Heart right ventricle (tissue), 16 donors: ENCODE measurements at regions not wholly inside any gene's neighbourhood (a gene's known extent, or its start where the extent isn't known, plus 50 kb on each side); places are given as distances from the start of the nearest gene placed in this dataset.

Experiments used
- ATAC-seq, 8 donors: fragments of 200-7000 bp; cut with Tn5 transposase; one replicate each; pipeline ENCODE4 v1.9.1; 2020; ENCODE audit warnings: mild to moderate bottlenecking in 8 of 8, moderate library complexity in 8 of 8, moderate number of reproducible peaks in 1 of 8
- DNase-seq, 2 donors: peaks; one replicate each; pipeline ENCODE4 v3.0.0-alpha.2; 2020
- H3K27ac ChIP-seq, 10 donors: fragments of 200-600 bp; sonication (generic) in 2 of 10; one replicate each; pipeline versions ENCODE4 v1.5.0 to v1.8.0; 2020 to 2022; ENCODE audit warnings: mild to moderate bottlenecking in 3 of 10
- H3K27me3 ChIP-seq, 7 donors: fragments of 200-600 bp; one replicate each; pipeline ENCODE4 v1.8.0; 2021 to 2022; ENCODE audit warnings: mild to moderate bottlenecking in 2 of 7
- H3K36me3 ChIP-seq, 9 donors: fragments of 200-600 bp; sonication (generic) in 1 of 9; one replicate each; pipeline versions ENCODE4 v1.5.0 to v1.8.0; 2020 to 2022; ENCODE audit warnings: mild to moderate bottlenecking in 2 of 9
- H3K4me1 ChIP-seq, 9 donors: fragments of 200-600 bp; sonication (generic) in 1 of 9; one replicate each; pipeline versions ENCODE4 v1.5.0 to v1.8.0; 2020 to 2022; ENCODE audit warnings: mild to moderate bottlenecking in 4 of 9
- H3K4me3 ChIP-seq, 10 donors: fragments of 200-600 bp; sonication (generic) in 2 of 10; one replicate each; pipeline versions ENCODE4 v1.5.0 to v1.8.0; 2020 to 2022; ENCODE audit warnings: mild to moderate bottlenecking in 7 of 10, moderate library complexity in 2 of 10
- H3K9me3 ChIP-seq, 11 donors: fragments of 200-600 bp in 10 of 11; sonication (generic) in 2 of 11; one replicate each; pipeline versions ENCODE4 v1.5.0 to v1.8.0; 2013 to 2022; ENCODE audit warnings: mild to moderate bottlenecking in 2 of 11, control low read depth in 1 of 11, moderate library complexity in 1 of 11
- WGBS, 2 donors: extraction: QIAGEN DNeasy Blood & Tissue Kit; methylation state at CpG; one replicate each; pipeline ENCODE4 v1.1.7; 2013; ENCODE audit warnings: inconsistent platforms in 1 of 2; 5-methylcytosine and 5-hydroxymethylcytosine counted together
- intact Hi-C, 10 donors: fragments of 100-400 bp; cut with DNase I; formaldehyde crosslinking; loops; one replicate each; pipeline versions ENCODE4 v1.11.1 to v1.14.2; 2022
- TF ChIP-seq, protein P1 (sequence below), 9 donors: fragments of 200-600 bp; sonication (generic) in 2 of 9; IDR thresholded peaks; one replicate each; pipeline versions ENCODE4 v1.5.0 to v1.8.0; 2021 to 2022; ENCODE audit warnings: antibody characterized with exemption in 9 of 9, mild to moderate bottlenecking in 5 of 9, moderate library complexity in 1 of 9
- donor health status: Arrhythmogenic right ventricular cardiomyopathy.
- donor health status: ischemic (EF 13 %, LVEDD 7.1; RV severe dilation, severe dysfunction).
- donor health status: healthy with polysubstance abuse.
- donor health status: DM: no; HTN: yes; CAD: no.
- donor health status: DM: no; HTN: no; CAD: no.
- donor health status: ischemic (EF 25% LVEDD 6.9; RV normal size, moderate dysfunction).
- donor health status: ischemic (EF 25% LVEDD 5.7; RV mildly dilated, moderate dysfunction).
- donor health status: healthy.
- donor health status: DM: yes; HTN: yes; CAD: no.
- donor health status: Ischemic cardiomyopathy.
- donor health status: ischemic (EF 35%, LVEDD 5.7; RV mildly dilated, moderate dysfunction).
- donor health status: nonischemic (EF 11% LVEDD 7.7; RV severe dilation, severe dysfunction).
- donor health status: DM: yes; HTN: yes; CAD: no.
- donor health status: PGD.
- donor health status: ischemic (EF 29% LVEDD 5.4; RV normal size, mild dysfunction).
- donor health status: nonischemic (EF 23%, LVEDD 6.1; RV moderate dilation, normal function).

DNA sequence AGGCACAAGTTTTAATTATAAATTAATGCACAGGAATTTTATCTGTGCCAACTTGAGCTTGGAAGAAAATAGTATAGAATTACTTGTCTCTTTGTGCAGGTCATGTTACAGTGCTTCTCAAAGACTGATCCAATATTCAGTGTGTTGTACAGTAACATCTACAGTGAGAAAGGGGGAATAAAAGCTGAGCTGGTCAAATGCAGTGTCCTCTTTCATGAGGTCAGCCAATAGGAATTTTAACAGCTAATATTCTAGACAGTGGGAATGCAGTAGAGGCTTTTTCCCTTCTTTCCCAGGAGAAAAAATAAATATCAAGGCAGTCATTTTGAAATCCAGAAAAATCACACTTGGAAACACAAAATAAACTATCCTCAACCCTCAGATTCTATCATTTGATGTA is 95.7 kb upstream of the ITGA1 start:
- ATAC-seq, result peak in 2 of 8 donors; percentile 26 to 34
- Histone ChIP-seq H3K4me3 (no peak overlapping the region), H3K9me3 (no peaks in the 10 kb centered on the region)

DNA sequence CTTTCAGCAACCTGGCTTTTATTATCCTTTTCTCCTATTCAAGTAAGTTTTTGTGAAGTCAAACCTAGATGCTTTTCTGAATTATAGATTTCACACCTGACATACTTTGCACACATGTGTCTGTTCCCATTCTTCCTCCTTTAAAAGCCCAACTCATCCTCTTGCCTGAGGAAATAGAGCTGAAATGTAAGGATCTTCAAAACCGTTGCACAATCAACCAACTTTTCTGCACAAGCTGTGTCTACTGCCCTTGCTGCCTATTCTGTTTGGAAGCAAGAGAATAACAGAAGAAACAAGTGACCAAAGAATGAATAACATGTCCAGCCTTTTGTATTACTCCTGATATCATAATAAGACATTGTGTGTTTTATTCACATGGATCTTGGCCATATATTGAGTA is 95.1 kb upstream of the ITGA1 start:
- no peaks in the 10 kb centered on the region for H3K27me3 ChIP-seq
- H3K4me3 ChIP-seq, result no peak overlapping the region
- H3K36me3 ChIP-seq, result no peaks in the 10 kb centered on the region
- H3K4me1 ChIP-seq, result peaks cover 0 to 64% (median 26%) of the 10 kb centered on the region in 9 donors
- TF ChIP-seq, protein P1, sequence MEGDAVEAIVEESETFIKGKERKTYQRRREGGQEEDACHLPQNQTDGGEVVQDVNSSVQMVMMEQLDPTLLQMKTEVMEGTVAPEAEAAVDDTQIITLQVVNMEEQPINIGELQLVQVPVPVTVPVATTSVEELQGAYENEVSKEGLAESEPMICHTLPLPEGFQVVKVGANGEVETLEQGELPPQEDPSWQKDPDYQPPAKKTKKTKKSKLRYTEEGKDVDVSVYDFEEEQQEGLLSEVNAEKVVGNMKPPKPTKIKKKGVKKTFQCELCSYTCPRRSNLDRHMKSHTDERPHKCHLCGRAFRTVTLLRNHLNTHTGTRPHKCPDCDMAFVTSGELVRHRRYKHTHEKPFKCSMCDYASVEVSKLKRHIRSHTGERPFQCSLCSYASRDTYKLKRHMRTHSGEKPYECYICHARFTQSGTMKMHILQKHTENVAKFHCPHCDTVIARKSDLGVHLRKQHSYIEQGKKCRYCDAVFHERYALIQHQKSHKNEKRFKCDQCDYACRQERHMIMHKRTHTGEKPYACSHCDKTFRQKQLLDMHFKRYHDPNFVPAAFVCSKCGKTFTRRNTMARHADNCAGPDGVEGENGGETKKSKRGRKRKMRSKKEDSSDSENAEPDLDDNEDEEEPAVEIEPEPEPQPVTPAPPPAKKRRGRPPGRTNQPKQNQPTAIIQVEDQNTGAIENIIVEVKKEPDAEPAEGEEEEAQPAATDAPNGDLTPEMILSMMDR (IDR thresholded peaks at IDR 0.05), result no peak
- no peaks in the 10 kb centered on the region for H3K9me3 ChIP-seq
- WGBS, 2 donors, result 37 to 52% methylated on average over 1 of the region's 1 CpG
- no peak for ATAC-seq
- intact Hi-C loops, result loop anchor here in 8 of 10 donors (1.0 to 10.0 kb wide), 8 partner anchors 35 to 225 kb away; partner anchors contain the start of genes ITGA1 (in 6 of the 8) and PELO (in 6 of the 8)
- peak overlapping the region in 2 of 10 donors; percentile 46 to 73 for H3K27ac ChIP-seq
- DNase-seq, result no peak

More for the DNA sequence above, 95.7 kb upstream of the ITGA1 start:
- no peak for DNase-seq
- H3K36me3 ChIP-seq, result no peaks in the 10 kb centered on the region
- peak overlapping the region in 3 of 10 donors; percentile 20 to 73 (median 46) for H3K27ac ChIP-seq
- TF ChIP-seq, protein P1 (IDR thresholded peaks at IDR 0.05), result no peak
- H3K4me1 ChIP-seq, result peaks cover 0 to 64% (median 26%) of the 10 kb centered on the region in 9 donors
- H3K27me3 ChIP-seq, result no peaks in the 10 kb centered on the region
- intact Hi-C loops, result loop anchor here in 8 of 10 donors (2.0 to 10.0 kb wide), 7 partner anchors 35 to 225 kb away; partner anchors contain the start of genes ITGA1 (in 6 of the 8) and PELO (in 6 of the 8)

DNA sequence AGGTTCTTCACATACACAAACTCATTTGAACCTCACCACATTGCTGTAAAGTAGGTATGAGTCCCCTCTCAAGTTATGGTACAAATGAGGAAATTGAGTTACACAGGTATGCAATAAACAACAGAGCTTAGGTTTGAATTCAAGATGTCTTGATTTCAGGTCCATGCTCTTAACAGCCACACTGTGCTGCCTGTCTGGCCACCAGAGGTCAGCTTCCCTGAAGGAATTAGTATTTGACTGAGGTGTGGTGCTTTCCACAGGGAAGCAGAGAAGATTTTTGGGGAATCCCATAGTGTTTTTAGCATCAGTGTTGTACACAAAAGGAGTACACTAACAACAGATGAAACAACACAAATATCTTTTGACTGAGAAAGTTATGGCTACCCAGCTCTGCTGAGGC is 94.4 kb upstream of the ITGA1 start:
- peak overlapping the region in 4 of 10 donors; percentile 5 to 73 (median 41) for H3K27ac ChIP-seq
- no peaks in the 10 kb centered on the region for H3K27me3 ChIP-seq
- intact Hi-C loops, result loop anchor here in 8 of 10 donors (1.0 to 10.0 kb wide), 8 partner anchors 34 to 224 kb away; partner anchors contain the start of genes ITGA1 (in 6 of the 8) and PELO (in 6 of the 8)
- peak; percentile 57 to 88 (median 80) for ATAC-seq
- H3K9me3 ChIP-seq, result no peaks in the 10 kb centered on the region
- H3K4me3 ChIP-seq, result no peak overlapping the region
- TF ChIP-seq, protein P1 (IDR thresholded peaks at IDR 0.05), result peak; percentile 51 to 88 (median 69)
- H3K36me3 ChIP-seq, result no peaks in the 10 kb centered on the region
- DNase-seq, result peak; percentile 31 to 58
- peaks cover 0 to 64% (median 26%) of the 10 kb centered on the region in 9 donors for H3K4me1 ChIP-seq

DNA sequence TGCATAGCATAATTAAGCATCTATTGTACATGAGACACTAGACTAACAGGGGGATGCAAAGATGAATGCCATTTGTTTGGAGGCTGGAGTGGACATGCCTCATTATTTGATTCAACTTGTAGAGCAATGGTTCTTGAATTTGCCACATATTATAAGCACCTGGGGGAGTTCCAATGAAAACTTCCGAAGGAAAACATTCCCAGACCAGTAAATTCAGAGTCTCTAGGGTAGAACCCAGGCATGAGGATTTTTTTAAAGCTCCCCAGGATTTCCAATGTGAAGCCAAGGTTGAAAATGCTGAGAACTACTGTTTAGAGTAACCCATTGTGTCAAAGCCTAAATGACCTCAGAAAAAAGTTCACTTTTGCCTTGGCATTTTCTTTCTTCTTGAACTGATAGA is 93.9 kb upstream of the ITGA1 start:
- Histone ChIP-seq H3K4me1 (peaks cover 0 to 64% (median 26%) of the 10 kb centered on the region in 9 donors), H3K27me3 (no peaks in the 10 kb centered on the region), H3K27ac (peak overlapping the region in 7 of 10 donors; percentile 13 to 73 (median 41)), H3K9me3 (no peaks in the 10 kb centered on the region), H3K36me3 (no peaks in the 10 kb centered on the region), H3K4me3 (no peak overlapping the region)
- peak in 1 of 8 donors; percentile 22 for ATAC-seq
- intact Hi-C loops, result loop anchor here in 8 of 10 donors (1.0 to 10.0 kb wide), 8 partner anchors 33 to 223 kb away; partner anchors contain the start of genes ITGA1 (in 6 of the 8) and PELO (in 6 of the 8)
- TF ChIP-seq, protein P1 (IDR thresholded peaks at IDR 0.05), result no peak
- no peak for DNase-seq
- 61 to 75% methylated on average over 1 of the region's 1 CpG for WGBS, 2 donors
